GM12874 (cell line): ENCODE measurements at regions not wholly inside any gene's neighbourhood (a gene's known extent, or its start where the extent isn't known, plus 50 kb on each side); places are given as distances from the start of the nearest gene placed in this dataset.

ENCODE experiments used
- TF ChIP-seq, protein P1 (sequence below): IDR thresholded peaks from 2 replicates; pipeline ENCODE4 v1.5.1; 2011; ENCODE audit warnings: low read depth, mild to moderate bottlenecking, control low read depth, low read length, moderate library complexity; ENCODE audit not compliant: insufficient read depth

- TF ChIP-seq, protein P1, sequence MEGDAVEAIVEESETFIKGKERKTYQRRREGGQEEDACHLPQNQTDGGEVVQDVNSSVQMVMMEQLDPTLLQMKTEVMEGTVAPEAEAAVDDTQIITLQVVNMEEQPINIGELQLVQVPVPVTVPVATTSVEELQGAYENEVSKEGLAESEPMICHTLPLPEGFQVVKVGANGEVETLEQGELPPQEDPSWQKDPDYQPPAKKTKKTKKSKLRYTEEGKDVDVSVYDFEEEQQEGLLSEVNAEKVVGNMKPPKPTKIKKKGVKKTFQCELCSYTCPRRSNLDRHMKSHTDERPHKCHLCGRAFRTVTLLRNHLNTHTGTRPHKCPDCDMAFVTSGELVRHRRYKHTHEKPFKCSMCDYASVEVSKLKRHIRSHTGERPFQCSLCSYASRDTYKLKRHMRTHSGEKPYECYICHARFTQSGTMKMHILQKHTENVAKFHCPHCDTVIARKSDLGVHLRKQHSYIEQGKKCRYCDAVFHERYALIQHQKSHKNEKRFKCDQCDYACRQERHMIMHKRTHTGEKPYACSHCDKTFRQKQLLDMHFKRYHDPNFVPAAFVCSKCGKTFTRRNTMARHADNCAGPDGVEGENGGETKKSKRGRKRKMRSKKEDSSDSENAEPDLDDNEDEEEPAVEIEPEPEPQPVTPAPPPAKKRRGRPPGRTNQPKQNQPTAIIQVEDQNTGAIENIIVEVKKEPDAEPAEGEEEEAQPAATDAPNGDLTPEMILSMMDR: no peak
These were observed 152.3 kb downstream of the OR2B2 start for GRCh38 chr6:27759930-27760329.

DNA sequence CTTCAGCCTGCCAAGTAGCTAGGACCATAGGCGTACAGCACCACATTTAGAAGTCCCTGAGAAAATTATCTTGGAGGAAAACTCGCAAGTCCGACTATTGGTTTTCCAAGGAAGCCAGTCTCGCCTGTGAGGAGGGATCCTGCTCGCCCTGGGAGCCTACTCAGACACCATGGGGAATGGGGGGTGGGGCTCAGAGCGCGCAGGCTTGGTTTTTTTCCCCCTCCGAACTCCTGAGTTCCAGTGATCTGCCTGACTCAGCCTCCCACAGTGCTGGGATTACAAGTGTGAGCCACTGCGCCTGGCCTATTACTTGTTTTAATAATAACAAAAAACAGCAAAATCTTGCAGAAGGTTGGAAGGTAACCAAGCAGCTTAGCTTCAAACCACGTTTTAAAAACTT, 153.7 kb downstream of the OR2B2 start:
- TF ChIP-seq, protein P1: no peak

DNA sequence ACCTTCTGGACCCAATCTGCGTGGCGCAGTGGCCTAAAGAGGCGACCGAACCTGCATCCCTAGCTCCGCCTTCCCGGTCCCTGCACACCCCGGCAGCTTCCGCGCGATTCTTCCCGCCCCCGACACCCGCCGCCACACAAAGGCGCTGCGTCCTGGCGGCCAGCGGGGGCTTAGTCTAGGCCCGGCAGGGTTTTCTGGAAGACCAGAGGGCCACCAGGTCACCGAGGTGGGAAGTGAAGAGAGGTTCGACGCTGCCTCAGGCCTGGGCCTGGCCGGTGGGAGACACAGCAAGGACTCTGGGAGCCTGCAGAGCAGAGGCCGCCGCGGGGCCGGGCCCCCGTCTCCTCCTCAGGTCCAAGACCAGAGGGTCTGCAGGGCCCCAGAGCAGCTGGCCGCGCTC, 154.9 kb downstream of the OR2B2 start:
- TF ChIP-seq, protein P1: 0 out of 2 replicates have a peak, but pooled peaks have one; percentile 7

DNA sequence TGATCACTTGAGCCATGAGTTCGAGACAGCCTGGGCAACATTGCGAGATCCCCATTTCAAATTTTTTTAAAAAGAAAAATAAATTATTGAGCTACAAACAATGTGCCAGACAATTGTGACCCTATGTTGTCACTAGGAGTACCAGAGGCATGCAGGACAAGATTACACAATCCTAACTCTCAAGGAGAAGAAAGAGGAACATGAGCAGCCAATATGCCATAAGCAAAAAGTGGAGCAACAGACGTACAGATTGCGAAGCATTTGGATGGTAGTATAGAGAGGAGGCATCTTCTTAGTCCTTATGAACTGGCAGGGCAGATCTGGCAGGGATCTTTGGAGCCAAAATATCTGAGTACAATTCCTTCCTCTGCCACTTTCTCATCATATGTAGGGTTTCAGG, 156.4 kb downstream of the OR2B2 start:
- TF ChIP-seq, protein P1: no peak

DNA sequence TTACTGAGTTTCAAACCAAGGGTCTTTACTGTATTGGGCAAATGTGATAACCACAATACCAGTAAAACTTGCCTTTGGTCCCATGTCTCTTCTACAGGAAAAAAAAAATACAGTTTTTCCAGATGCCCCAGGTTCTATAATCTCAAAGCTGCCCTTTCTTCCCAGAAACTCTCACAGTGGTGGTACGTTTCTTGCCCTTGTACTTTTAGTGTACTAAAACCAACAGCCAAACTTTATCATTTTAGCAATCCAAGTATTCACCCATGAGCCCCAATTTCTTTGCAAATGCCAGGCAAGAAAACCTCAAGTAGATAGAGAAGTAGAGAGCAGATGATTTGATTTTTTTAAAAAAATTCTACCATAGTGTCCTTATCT, 157.8 kb downstream of the OR2B2 start:
- TF ChIP-seq, protein P1: no peak

- TF ChIP-seq, protein P1: 0 out of 2 replicates have a peak, but pooled peaks have one; percentile 17
These were observed 158.4 kb downstream of the OR2B2 start for GRCh38 chr6:27753668-27754407.

DNA sequence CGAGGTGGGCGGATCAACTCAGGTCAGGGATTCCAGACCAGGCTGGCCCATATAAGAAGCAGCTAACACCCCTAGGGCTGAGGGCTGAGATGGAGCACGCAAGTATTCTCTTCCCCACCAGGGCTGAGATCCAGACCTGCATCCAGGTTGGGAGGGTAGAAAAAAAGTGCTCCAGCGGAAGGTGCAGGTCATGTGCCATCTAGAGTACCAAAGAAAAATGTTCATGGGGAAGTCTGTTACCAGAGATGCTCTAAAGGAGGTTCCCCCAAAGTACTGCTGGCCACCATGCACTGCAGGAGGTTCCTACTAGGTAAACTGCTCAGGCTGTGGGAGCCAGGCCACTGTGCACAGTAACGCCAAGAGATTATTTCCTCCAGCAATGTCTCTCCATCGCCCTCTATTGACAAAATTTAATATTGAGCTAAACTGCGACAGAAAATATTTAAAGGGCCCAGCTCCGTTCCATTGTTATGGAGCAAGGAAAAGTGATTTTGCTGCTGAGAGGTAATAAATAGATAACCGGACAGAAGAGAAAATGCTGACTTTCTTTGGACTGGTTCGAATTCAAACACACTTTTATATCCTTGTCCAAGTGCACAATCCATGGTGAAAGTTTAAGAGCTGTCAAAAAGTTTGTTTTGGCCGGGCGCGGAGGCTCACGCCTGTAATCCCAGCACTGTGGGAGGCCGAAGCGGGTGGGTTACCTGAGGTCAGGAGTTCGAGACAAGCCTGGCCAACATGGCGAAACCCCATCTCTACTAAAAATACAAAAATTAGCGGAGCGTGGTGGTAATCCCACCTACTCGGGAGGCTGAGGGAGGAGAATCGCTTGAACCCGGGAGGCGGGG, 159.9 kb downstream of the OR2B2 start:
- TF ChIP-seq, protein P1: peak; percentile 52
